Pancreas (tissue), 10 donors: ENCODE measurements at regions not wholly inside any gene's neighbourhood (a gene's known extent, or its start where the extent isn't known, plus 50 kb on each side); places are given as distances from the start of the nearest gene placed in this dataset.
A peak's percentile ranks its signal among the peaks of the same experiment; 100 is the strongest.

ENCODE experiments used
- ATAC-seq, 4 donors: fragments of 200-7000 bp; cut with Tn5 transposase; one replicate each; pipeline versions ENCODE4 v1.8.0 to v1.9.1; 2020; ENCODE audit warnings: mild to moderate bottlenecking in 4 of 4, moderate library complexity in 4 of 4
- DNase-seq, 6 donors: peaks; one replicate each; pipeline ENCODE4 v3.0.0-alpha.2; 2020
- FAIRE-seq: peaks from 2 replicates; lab custom pipeline; 2012; peaks lifted over from hg19 to GRCh38; lab: Jason Lieb, UNC
- H3K27ac ChIP-seq, 4 donors: fragments of 200-600 bp; sonication (generic); 1 replicate in 3 of 4; 2 replicates in 1 of 4; pipeline versions ENCODE4 v1.5.0 to v1.8.0; 2020
- H3K27me3 ChIP-seq, 4 donors: fragments of 200-600 bp; one replicate each; pipeline ENCODE4 v1.8.0; 2021
- H3K36me3 ChIP-seq, 3 donors: fragments of 200-600 bp; sonication (generic) in 1 of 3; one replicate each; pipeline versions ENCODE4 v1.5.0 to v1.8.0; 2020 to 2021
- H3K4me1 ChIP-seq, 3 donors: fragments of 200-600 bp; one replicate each; pipeline ENCODE4 v1.8.0; 2021
- H3K4me3 ChIP-seq, 4 donors: fragments of 200-600 bp; sonication (generic) in 2 of 4; one replicate each; pipeline versions ENCODE4 v1.5.0 to v1.8.0; 2020 to 2021
- H3K9me3 ChIP-seq, 4 donors: fragments of 200-600 bp; one replicate each; pipeline ENCODE4 v1.8.0; 2021
- WGBS, 2 donors: extraction: QIAGEN DNeasy Blood & Tissue Kit; methylation state at CpG; one replicate each; pipeline ENCODE4 v1.1.7; 2013; 5-methylcytosine and 5-hydroxymethylcytosine counted together
- intact Hi-C, 3 donors: fragments of 100-400 bp; cut with DNase I; formaldehyde crosslinking; loops; one replicate each; pipeline versions ENCODE4 v1.11.1 to v1.14.2; 2022
- TF ChIP-seq, protein P1 (sequence below), 4 donors: fragments of 200-600 bp; sonication (generic) in 3 of 4; IDR thresholded peaks; one replicate each; pipeline versions ENCODE4 v1.5.0 to v1.8.0; 2021; ENCODE audit warnings: antibody characterized with exemption in 4 of 4
- donor health status: healthy with polysubstance abuse.
- donor health status: DM: no; HTN: no; CAD: no; lungs with moderate emphysema.
- donor health status: DM: no; HTN: no; CAD: no.
- donor health status: control.
- donor health status: control.
- donor health status: Bipolar disorder and iron deficiency.
- donor health status: DM: yes; HTN: yes; CAD: no.
- donor health status: DM: no; HTN: no; CAD: no.
- donor health status: DM: no; HTN: no; CAD: no.
- donor health status: DM: yes; HTN: yes; CAD: no.

DNA sequence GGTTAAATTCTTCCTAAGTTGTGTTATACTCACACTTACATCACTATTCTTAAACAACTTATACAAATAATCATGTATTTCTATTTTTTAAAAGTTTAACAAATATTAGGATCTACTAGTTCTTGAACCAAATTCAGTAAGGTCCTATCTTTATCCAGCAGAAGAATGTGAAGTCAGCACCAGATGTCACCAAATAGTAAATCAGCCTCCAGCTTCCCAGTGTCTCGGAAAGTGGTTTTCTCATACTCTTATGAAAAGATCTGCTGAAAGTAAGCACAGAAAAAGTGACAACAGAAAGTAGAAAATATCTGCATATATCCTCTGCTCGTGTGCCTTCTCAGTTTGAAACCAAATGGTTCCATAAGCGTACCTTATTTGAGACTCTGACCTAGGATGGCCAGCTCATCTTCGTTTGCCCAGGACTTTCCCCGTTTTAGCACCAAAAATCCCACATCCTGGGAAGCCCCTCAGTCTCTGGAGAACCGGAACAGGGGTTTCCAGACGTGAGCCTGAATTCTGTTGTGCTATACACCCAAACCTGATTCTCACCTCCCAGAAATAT is 98.0 kb upstream of the DCLK2 start:
- DNase-seq, result no peak
- no peak for FAIRE-seq
- Histone ChIP-seq H3K9me3 (no peaks in the 10 kb centered on the region), H3K36me3 (no peaks in the 10 kb centered on the region), H3K4me1 (no peaks in the 10 kb centered on the region), H3K27ac (no peak overlapping the region), H3K4me3 (no peak overlapping the region), H3K27me3 (no peaks in the 10 kb centered on the region)
- TF ChIP-seq, protein P1, sequence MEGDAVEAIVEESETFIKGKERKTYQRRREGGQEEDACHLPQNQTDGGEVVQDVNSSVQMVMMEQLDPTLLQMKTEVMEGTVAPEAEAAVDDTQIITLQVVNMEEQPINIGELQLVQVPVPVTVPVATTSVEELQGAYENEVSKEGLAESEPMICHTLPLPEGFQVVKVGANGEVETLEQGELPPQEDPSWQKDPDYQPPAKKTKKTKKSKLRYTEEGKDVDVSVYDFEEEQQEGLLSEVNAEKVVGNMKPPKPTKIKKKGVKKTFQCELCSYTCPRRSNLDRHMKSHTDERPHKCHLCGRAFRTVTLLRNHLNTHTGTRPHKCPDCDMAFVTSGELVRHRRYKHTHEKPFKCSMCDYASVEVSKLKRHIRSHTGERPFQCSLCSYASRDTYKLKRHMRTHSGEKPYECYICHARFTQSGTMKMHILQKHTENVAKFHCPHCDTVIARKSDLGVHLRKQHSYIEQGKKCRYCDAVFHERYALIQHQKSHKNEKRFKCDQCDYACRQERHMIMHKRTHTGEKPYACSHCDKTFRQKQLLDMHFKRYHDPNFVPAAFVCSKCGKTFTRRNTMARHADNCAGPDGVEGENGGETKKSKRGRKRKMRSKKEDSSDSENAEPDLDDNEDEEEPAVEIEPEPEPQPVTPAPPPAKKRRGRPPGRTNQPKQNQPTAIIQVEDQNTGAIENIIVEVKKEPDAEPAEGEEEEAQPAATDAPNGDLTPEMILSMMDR (IDR thresholded peaks at IDR 0.05), result no peak
- intact Hi-C loops, result no loop called here
- 63 to 69% methylated on average over 7 of the region's 7 CpGs for WGBS, 2 donors
- no peak for ATAC-seq

GRCh38 chr4:149980941-149981340 is 97.3 kb upstream of the DCLK2 start:
- H3K36me3 ChIP-seq, result no peaks in the 10 kb centered on the region
- TF ChIP-seq, protein P1 (IDR thresholded peaks at IDR 0.05), result peak; percentile 39 to 64 (median 60)
- peak; percentile 63 to 89 (median 84) for ATAC-seq
- H3K27ac ChIP-seq, result no peak overlapping the region
- no peak overlapping the region for H3K4me3 ChIP-seq
- no peaks in the 10 kb centered on the region for H3K27me3 ChIP-seq
- no peaks in the 10 kb centered on the region for H3K4me1 ChIP-seq
- 17 to 19% methylated on average over 6 of the region's 6 CpGs for WGBS, 2 donors
- intact Hi-C loops, result no loop called here
- DNase-seq, result peak in 5 of 6 donors; percentile 9 to 59 (median 37)
- no peaks in the 10 kb centered on the region for H3K9me3 ChIP-seq
- FAIRE-seq, result peak; percentile 91

DNA sequence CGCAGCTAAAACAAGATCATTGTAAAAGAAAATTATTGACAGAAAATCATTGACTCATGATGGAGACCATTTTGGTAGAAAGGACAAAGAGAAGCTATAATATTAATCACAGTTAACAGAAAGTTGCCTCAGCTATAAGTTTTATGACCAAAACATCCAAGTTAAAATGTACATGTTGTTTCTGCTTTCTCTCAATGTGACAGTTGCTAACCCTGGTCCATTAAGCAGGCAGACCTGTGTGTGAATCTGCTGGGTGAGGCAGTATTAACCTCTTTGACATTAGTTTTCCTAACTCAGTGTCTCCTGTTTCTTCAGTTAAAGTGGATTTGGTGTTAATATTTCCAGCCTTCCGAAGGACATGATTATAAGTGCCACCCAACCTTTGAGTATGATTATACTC is 94.8 kb upstream of the DCLK2 start:
- ATAC-seq, result no peak
- Histone ChIP-seq H3K36me3 (no peaks in the 10 kb centered on the region), H3K9me3 (no peaks in the 10 kb centered on the region), H3K4me3 (no peak overlapping the region), H3K27me3 (no peaks in the 10 kb centered on the region), H3K4me1 (peaks cover 0 to 14% (median 9%) of the 10 kb centered on the region in 3 donors), H3K27ac (no peak overlapping the region)
- no peak for DNase-seq
- FAIRE-seq, result no peak
- intact Hi-C loops, result no loop called here
- 80 to 85% methylated on average over 2 of the region's 2 CpGs for WGBS, 2 donors
- TF ChIP-seq, protein P1 (IDR thresholded peaks at IDR 0.05), result no peak

GRCh38 chr4:149983931-149984330 is 94.3 kb upstream of the DCLK2 start:
- H3K9me3 ChIP-seq, result no peaks in the 10 kb centered on the region
- TF ChIP-seq, protein P1 (IDR thresholded peaks at IDR 0.05), result no peak
- H3K36me3 ChIP-seq, result no peaks in the 10 kb centered on the region
- FAIRE-seq (no peak), DNase-seq (no peak), ATAC-seq (no peak)
- WGBS, 2 donors, result 93 to 97% methylated on average over 3 of the region's 3 CpGs
- no peak overlapping the region for H3K4me3 ChIP-seq
- H3K4me1 ChIP-seq, result peaks cover 0 to 14% (median 9%) of the 10 kb centered on the region in 3 donors
- no peaks in the 10 kb centered on the region for H3K27me3 ChIP-seq
- no peak overlapping the region for H3K27ac ChIP-seq
- intact Hi-C loops, result no loop called here

GRCh38 chr4:149985981-149986380 is 92.3 kb upstream of the DCLK2 start:
- 84 to 87% methylated on average over 4 of the region's 4 CpGs for WGBS, 2 donors
- no peak for FAIRE-seq

More at GRCh38 chr4:149985981-149986380, 92.3 kb upstream of the DCLK2 start:
- H3K27me3 ChIP-seq, result no peaks in the 10 kb centered on the region
- TF ChIP-seq, protein P1 (IDR thresholded peaks at IDR 0.05), result no peak
- no peak for ATAC-seq
- no peaks in the 10 kb centered on the region for H3K36me3 ChIP-seq
- no peak for DNase-seq
- no peak overlapping the region for H3K27ac ChIP-seq
- no peak overlapping the region for H3K4me3 ChIP-seq
- peaks cover 0 to 14% (median 9%) of the 10 kb centered on the region in 3 donors for H3K4me1 ChIP-seq
- no peaks in the 10 kb centered on the region for H3K9me3 ChIP-seq
- intact Hi-C loops, result no loop called here
